ENCODE measurements at regions not wholly inside any gene's neighbourhood (a gene's known extent, or its start where the extent isn't known, plus 50 kb on each side); places are given as distances from the start of the nearest gene placed in this dataset.

- TF ChIP-seq, protein P1, sequence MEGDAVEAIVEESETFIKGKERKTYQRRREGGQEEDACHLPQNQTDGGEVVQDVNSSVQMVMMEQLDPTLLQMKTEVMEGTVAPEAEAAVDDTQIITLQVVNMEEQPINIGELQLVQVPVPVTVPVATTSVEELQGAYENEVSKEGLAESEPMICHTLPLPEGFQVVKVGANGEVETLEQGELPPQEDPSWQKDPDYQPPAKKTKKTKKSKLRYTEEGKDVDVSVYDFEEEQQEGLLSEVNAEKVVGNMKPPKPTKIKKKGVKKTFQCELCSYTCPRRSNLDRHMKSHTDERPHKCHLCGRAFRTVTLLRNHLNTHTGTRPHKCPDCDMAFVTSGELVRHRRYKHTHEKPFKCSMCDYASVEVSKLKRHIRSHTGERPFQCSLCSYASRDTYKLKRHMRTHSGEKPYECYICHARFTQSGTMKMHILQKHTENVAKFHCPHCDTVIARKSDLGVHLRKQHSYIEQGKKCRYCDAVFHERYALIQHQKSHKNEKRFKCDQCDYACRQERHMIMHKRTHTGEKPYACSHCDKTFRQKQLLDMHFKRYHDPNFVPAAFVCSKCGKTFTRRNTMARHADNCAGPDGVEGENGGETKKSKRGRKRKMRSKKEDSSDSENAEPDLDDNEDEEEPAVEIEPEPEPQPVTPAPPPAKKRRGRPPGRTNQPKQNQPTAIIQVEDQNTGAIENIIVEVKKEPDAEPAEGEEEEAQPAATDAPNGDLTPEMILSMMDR (IDR thresholded peaks at IDR 0.05; ENCODE audit: low read depth, low read length, missing control alignments), result no peak
- DNase-seq (ENCODE audit: low read depth), result no peak
- in situ Hi-C loops (cut with HindIII; ENCODE audit: low sequenced_read_pairs), result no loop called here
- H3K4me3 ChIP-seq (ENCODE audit: low read depth, low read length), result no peak overlapping the region
Measured at GRCh38 chr21:16145052-16145451, 415.3 kb downstream of the USP25 start.

DNA sequence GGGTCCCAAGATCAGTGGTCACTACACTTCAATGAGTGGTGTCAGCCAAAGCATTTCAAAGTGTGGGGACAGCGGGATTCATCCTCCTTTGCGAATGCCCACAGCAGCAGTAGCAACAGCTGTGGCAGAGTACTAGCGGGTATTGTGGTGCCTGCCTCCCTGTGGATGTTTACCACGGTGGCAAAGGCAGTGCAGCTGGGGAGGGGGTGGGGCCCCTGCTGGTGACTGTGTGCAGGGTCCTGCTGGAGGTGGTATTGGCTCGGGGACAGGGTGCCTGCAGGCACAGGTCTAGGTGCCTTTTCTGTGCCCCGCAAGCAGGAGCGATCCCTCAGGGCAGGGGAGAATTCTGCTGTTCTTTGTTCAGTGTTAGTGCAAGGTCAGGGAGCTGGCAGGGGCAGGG lies 415.7 kb downstream of the USP25 start:
- DNase-seq (ENCODE audit: low read depth), result no peak
- in situ Hi-C loops (cut with HindIII; ENCODE audit: low sequenced_read_pairs), result no loop called here
- TF ChIP-seq, protein P1 (IDR thresholded peaks at IDR 0.05; ENCODE audit: low read depth, low read length, missing control alignments), result no peak
- no peak overlapping the region for H3K4me3 ChIP-seq (ENCODE audit: low read depth, low read length)

GRCh38 chr21:16154321-16154720 lies 424.5 kb downstream of the USP25 start:
- TF ChIP-seq, protein P1 (IDR thresholded peaks at IDR 0.05; ENCODE audit: low read depth, low read length, missing control alignments), result no peak
- no peak overlapping the region for H3K4me3 ChIP-seq (ENCODE audit: low read depth, low read length)
- in situ Hi-C loops (cut with HindIII; ENCODE audit: low sequenced_read_pairs), result no loop called here
- no peak for DNase-seq (ENCODE audit: low read depth)

DNA sequence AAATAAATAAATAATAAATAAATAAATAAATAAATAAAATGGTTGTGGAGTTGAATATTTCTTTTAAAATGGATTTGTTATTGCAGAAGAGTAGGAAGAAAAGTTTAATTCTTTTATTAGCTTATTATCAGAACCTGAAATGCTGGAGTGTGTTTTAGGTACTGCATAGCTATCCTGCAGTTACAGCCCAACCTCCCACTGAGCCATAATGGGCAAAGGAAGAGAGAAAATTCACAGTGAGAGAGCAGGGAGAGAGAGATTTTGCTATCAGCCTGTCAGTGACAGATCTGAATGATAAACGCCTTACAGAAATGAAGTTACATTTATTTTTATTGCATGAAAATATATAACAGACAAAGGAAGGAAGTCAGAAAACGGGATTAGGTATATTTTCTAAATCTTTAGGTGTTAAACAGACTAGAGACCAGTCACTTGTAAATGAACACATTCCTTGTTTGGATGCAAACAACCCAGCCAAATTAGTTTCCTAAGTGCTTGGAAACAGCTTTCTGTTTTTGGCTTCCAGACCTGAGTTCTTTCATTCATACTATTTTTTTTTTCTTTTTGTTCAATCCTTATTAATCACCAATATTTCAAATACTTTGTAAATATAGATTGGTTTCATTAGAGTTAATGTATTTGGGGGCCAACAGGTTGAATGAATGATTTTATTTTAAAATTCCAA lies 425.3 kb downstream of the USP25 start:
- in situ Hi-C loops (cut with HindIII; ENCODE audit: low sequenced_read_pairs), result no loop called here
- DNase-seq (ENCODE audit: low read depth), result no peak
- no peak overlapping the region for H3K4me3 ChIP-seq (ENCODE audit: low read depth, low read length)
- TF ChIP-seq, protein P1 (IDR thresholded peaks at IDR 0.05; ENCODE audit: low read depth, low read length, missing control alignments), result no peak

GRCh38 chr21:16156841-16157489 lies 427.2 kb downstream of the USP25 start:
- in situ Hi-C loops (cut with HindIII; ENCODE audit: low sequenced_read_pairs), result no loop called here
- H3K4me3 ChIP-seq (ENCODE audit: low read depth, low read length), result no peak overlapping the region
- DNase-seq (ENCODE audit: low read depth), result no peak
- TF ChIP-seq, protein P1 (IDR thresholded peaks at IDR 0.05; ENCODE audit: low read depth, low read length, missing control alignments), result no peak

DNA sequence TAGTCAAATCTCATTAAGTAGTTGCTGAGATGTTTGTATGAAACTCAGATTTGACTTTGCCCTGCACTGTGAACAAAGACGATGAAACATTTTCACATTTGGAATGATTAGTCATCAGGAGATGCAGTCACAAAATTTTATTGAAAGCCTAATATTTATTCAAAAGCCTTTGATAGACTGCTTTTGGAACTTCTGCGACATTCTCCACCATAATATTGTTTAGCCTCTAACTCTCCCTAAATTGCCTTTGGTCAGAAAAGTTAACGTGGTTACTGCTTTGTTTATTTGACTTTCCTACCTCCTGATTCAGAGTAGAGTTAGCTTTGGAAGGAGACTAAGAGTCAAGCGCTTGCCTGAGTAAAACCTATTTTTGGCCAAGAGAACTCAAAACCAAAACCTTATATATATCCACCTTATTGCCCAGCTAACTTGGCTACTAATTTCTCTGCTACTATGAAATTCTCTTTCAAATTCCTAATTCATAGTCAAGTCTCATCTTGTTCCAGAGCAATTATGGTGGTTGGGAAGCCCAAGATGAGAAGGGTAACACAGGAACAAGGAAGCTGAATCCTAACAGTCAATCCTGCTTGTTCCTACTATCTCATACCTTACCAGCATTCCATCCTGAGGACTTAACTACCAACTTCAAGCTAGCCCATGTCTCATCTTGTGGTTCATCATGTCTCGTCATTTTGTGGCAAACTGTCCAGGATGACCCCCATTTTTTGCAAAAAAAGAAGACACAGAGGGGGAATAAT lies 429.6 kb downstream of the USP25 start:
- TF ChIP-seq, protein P1 (IDR thresholded peaks at IDR 0.05; ENCODE audit: low read depth, low read length, missing control alignments), result no peak
- peak; percentile 47 for DNase-seq (ENCODE audit: low read depth)

More for the DNA sequence above, 429.6 kb downstream of the USP25 start:
- no peak overlapping the region for H3K4me3 ChIP-seq (ENCODE audit: low read depth, low read length)
- in situ Hi-C loops (cut with HindIII; ENCODE audit: low sequenced_read_pairs), result no loop called here

Measured in astrocyte of the cerebellum (primary cell).